ENCODE measurements at regions not wholly inside any gene's neighbourhood (a gene's known extent, or its start where the extent isn't known, plus 50 kb on each side); places are given as distances from the start of the nearest gene placed in this dataset.

GRCh38 chr5:64015824-64016223 lies 53.6 kb upstream of the HTR1A start:
- ChIA-PET POLR2A (no interaction called here), CTCF (no interaction called here)
- no peak for DNase-seq (ENCODE audit: low read depth, low spot score)
- TF ChIP-seq CTCF (IDR thresholded peaks at IDR 0.05; ENCODE audit: insufficient read depth, low read length, missing control alignments): no peak
- no peak overlapping the region for H3K4me3 ChIP-seq (ENCODE audit: low read depth, low read length)
